Inflammatory macrophage treated with lipopolysaccharide for 4 hours (primary cell): ENCODE measurements at regions not wholly inside any gene's neighbourhood (a gene's known extent, or its start where the extent isn't known, plus 50 kb on each side); places are given as distances from the start of the nearest gene placed in this dataset.
"Not testable (repeated sequence)": the region's sequence is repeated elsewhere in the genome, so short reads cannot be mapped to it uniquely, and the experiment has no call there.

Source experiments
- DNase-seq: peaks from one replicate; pipeline ENCODE4 v3.0.0-alpha.2; 2020

- DNase-seq = peak; percentile 80
These were observed 90.6 kb downstream of the ANXA2R start for GRCh38 chr5:42949348-42950115.

- no peak for DNase-seq
These were observed 91.2 kb downstream of the ANXA2R start for GRCh38 chr5:42948961-42949347.

GRCh38 chr5:42944989-42945388 is 95.1 kb downstream of the ANXA2R start:
- DNase-seq = no peak

GRCh38 chr5:42943931-42944631 is 96.0 kb downstream of the ANXA2R start:
- no peak for DNase-seq

GRCh38 chr5:42940853-42941252 is 99.3 kb downstream of the ANXA2R start:
- no peak for DNase-seq

- not testable (repeated sequence) for DNase-seq
These were observed 108.1 kb downstream of the ANXA2R start for GRCh38 chr5:42932011-42932410.

- DNase-seq = not testable (repeated sequence)
These were observed 108.7 kb downstream of the ANXA2R start for GRCh38 chr5:42931451-42931850.

GRCh38 chr5:42930934-42931333 is 109.2 kb downstream of the ANXA2R start:
- DNase-seq = no peak

GRCh38 chr5:42929871-42930270 is 110.2 kb downstream of the ANXA2R start:
- no peak for DNase-seq

- DNase-seq = no peak
These were observed 112.4 kb downstream of the ANXA2R start for GRCh38 chr5:42927730-42928129.

- no peak for DNase-seq
These were observed 113.0 kb upstream of the SELENOP start for GRCh38 chr5:42924686-42925085.

GRCh38 chr5:42924226-42924625 is 112.5 kb upstream of the SELENOP start:
- no peak for DNase-seq

GRCh38 chr5:42923710-42924109 is 112.0 kb upstream of the SELENOP start:
- DNase-seq = no peak

GRCh38 chr5:42919600-42919999 is 107.9 kb upstream of the SELENOP start:
- DNase-seq = no peak

- no peak for DNase-seq
These were observed 103.7 kb upstream of the SELENOP start for GRCh38 chr5:42915306-42915866.

GRCh38 chr5:42912184-42912798 is 100.6 kb upstream of the SELENOP start:
- DNase-seq = peak; percentile 58

GRCh38 chr5:42908509-42909488 is 97.1 kb upstream of the SELENOP start:
- DNase-seq = peak; percentile 89

GRCh38 chr5:42908086-42908485 is 96.4 kb upstream of the SELENOP start:
- DNase-seq = peak; percentile 53

GRCh38 chr5:42905827-42906226 is 94.1 kb upstream of the SELENOP start:
- DNase-seq = no peak

GRCh38 chr5:42900734-42901133 is 89.0 kb upstream of the SELENOP start:
- no peak for DNase-seq

GRCh38 chr5:42898760-42899159 is 87.1 kb upstream of the SELENOP start:
- DNase-seq = no peak

- no peak for DNase-seq
These were observed 84.8 kb upstream of the SELENOP start for GRCh38 chr5:42896523-42896922.
